BLaER1 treated with 17β-estradiol and CSF1 and Interleukin-3, amounts not matched to agents 10 nM and 100 nM (cell line): ENCODE measurements at regions not wholly inside any gene's neighbourhood (a gene's known extent, or its start where the extent isn't known, plus 50 kb on each side); places are given as distances from the start of the nearest gene placed in this dataset.

Source experiments
- H3K27ac ChIP-seq, 11 experiments: shearing (Covaris generic); formaldehyde crosslinking; 2 replicates each; pipeline ENCODE4 v1.8.1; 2022
- H3K27me3 ChIP-seq, 11 experiments: shearing (Covaris generic); formaldehyde crosslinking; 2 replicates each; pipeline ENCODE4 v1.8.1; 2022
- H3K36me3 ChIP-seq, 11 experiments: shearing (Covaris generic); formaldehyde crosslinking; 2 replicates each; pipeline ENCODE4 v1.8.1; 2022
- H3K4me1 ChIP-seq, 10 experiments: shearing (Covaris generic); formaldehyde crosslinking; 2 replicates each; pipeline ENCODE4 v1.8.1; 2022
- H3K4me2 ChIP-seq, 11 experiments: shearing (Covaris generic); formaldehyde crosslinking; 2 replicates each; pipeline ENCODE4 v1.8.1; 2022
- H3K4me3 ChIP-seq, 10 experiments: shearing (Covaris generic); formaldehyde crosslinking; 2 replicates each; pipeline ENCODE4 v1.8.1; 2022
- H3K9ac ChIP-seq, 11 experiments: shearing (Covaris generic); formaldehyde crosslinking; 2 replicates each; pipeline ENCODE4 v1.8.1; 2022
- H3K9me3 ChIP-seq, 11 experiments: shearing (Covaris generic); formaldehyde crosslinking; replicated peaks in 1 of 11; 2 replicates each; pipeline ENCODE4 v1.8.1; 2022
- H4K20me1 ChIP-seq, 11 experiments: shearing (Covaris generic); formaldehyde crosslinking; 2 replicates each; pipeline ENCODE4 v1.8.1; 2022
- Cebpa-rat ChIP-seq, 11 experiments: shearing (Covaris generic); IDR thresholded peaks; 2 replicates each; pipeline ENCODE4 v1.8.1; 2022

- Histone ChIP-seq H4K20me1 (no peaks in the 10 kb centered on the region), H3K4me1 (peaks cover 0 to 49% (median 9%) of the 10 kb centered on the region in 10 experiments; a peak in 13 of 20 replicates), H3K4me2 (peak overlapping the region in 2 of 11 experiments; percentile 31 to 52; a peak in 4 of 22 replicates), H3K9me3 (peaks cover 5 to 38% (median 15%) of the 10 kb centered on the region in 11 experiments; a peak in 21 of 22 replicates), H3K27ac (peak overlapping the region in 1 of 11 experiments; percentile 5; a peak in 1 of 22 replicates), H3K36me3 (no peaks in the 10 kb centered on the region), H3K4me3 (no peak overlapping the region), H3K9ac (no peak overlapping the region), H3K27me3 (no peaks in the 10 kb centered on the region)
- TF ChIP-seq Cebpa-rat (IDR thresholded peaks at IDR 0.05) = no peak
Observed at GRCh38 chr7:153858355-153858754, 193.8 kb upstream of the DPP6 start.

DNA sequence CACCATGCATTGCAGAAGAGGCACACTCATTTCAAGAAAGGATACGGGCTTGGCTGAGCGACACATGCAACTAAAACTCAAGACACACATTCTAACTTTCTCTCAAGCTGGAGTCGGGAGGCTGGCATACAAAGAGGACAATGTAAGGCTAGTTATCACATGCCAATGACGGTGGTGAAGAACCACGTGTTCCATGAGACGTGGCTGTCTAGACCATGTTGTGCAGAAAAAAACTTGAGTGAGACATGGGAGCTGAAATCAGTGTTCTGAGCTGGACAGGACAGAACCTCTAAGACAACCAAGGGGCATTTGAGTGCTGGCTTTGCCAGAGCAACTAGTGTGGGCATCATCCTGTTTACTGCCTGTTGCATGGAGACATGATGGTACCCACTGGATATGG is 193.0 kb upstream of the DPP6 start:
- Histone ChIP-seq H3K9ac (no peak overlapping the region), H3K9me3 (peaks cover 14 to 46% (median 22%) of the 10 kb centered on the region in 11 experiments), H4K20me1 (no peaks in the 10 kb centered on the region), H3K36me3 (no peaks in the 10 kb centered on the region), H3K4me3 (no peak overlapping the region), H3K4me1 (peaks cover 0 to 55% (median 11%) of the 10 kb centered on the region in 10 experiments; a peak in 14 of 20 replicates), H3K27me3 (no peaks in the 10 kb centered on the region), H3K4me2 (peak overlapping the region in 2 of 11 experiments; percentile 31 to 52; a peak in 4 of 22 replicates), H3K27ac (no peak overlapping the region)
- no peak; a peak in 1 of 22 replicates for TF ChIP-seq Cebpa-rat (IDR thresholded peaks at IDR 0.05)

GRCh38 chr7:153886506-153887441 is 165.4 kb upstream of the DPP6 start:
- no peak overlapping the region for H3K4me2 ChIP-seq
- H3K4me3 ChIP-seq = no peak overlapping the region
- H4K20me1 ChIP-seq = no peaks in the 10 kb centered on the region
- no peaks in the 10 kb centered on the region for H3K36me3 ChIP-seq
- TF ChIP-seq Cebpa-rat (IDR thresholded peaks at IDR 0.05) = no peak
- no peak overlapping the region for H3K27ac ChIP-seq
- H3K4me1 ChIP-seq = no peaks in the 10 kb centered on the region
- no peak overlapping the region for H3K9ac ChIP-seq
- H3K9me3 ChIP-seq = peaks cover 26 to 41% (median 32%) of the 10 kb centered on the region in 11 experiments
- H3K27me3 ChIP-seq = no peaks in the 10 kb centered on the region

GRCh38 chr7:153887749-153888569 is 164.2 kb upstream of the DPP6 start:
- Histone ChIP-seq H3K27me3 (no peaks in the 10 kb centered on the region), H3K4me3 (no peak overlapping the region)
- no peak for TF ChIP-seq Cebpa-rat (IDR thresholded peaks at IDR 0.05)

DNA sequence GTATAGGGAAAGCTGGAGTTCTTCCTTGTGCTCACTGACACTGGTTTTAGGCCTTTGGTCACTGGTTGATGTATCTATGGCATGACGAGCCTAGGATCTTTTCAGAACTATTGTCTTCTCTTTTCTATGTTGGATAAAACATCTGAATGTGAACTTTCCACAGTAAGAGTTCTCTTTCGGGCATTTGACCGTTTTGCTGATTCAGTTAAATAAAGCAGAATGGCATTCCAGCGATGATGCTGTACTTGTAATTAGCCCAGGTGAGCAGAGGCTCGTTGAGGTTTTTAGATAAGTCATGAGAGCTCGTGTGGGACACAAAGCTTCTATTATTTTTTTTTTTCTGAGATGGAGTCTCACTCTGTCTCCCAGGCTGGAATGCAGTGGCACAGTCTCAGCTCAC is 160.2 kb upstream of the DPP6 start:
- Histone ChIP-seq H3K27me3 (no peaks in the 10 kb centered on the region), H3K4me1 (no peaks in the 10 kb centered on the region), H3K9ac (no peak overlapping the region), H3K27ac (no peak overlapping the region), H3K36me3 (no peaks in the 10 kb centered on the region), H3K4me3 (no peak overlapping the region), H4K20me1 (no peaks in the 10 kb centered on the region), H3K9me3 (peaks cover 15 to 34% (median 20%) of the 10 kb centered on the region in 11 experiments), H3K4me2 (no peak overlapping the region)
- no peak for TF ChIP-seq Cebpa-rat (IDR thresholded peaks at IDR 0.05)

More at GRCh38 chr7:153887749-153888569, 164.2 kb upstream of the DPP6 start:
- Histone ChIP-seq H3K36me3 (no peaks in the 10 kb centered on the region), H3K9ac (no peak overlapping the region), H4K20me1 (no peaks in the 10 kb centered on the region), H3K9me3 (peaks cover 26 to 46% (median 32%) of the 10 kb centered on the region in 11 experiments), H3K4me2 (no peak overlapping the region), H3K4me1 (no peaks in the 10 kb centered on the region), H3K27ac (no peak overlapping the region)

- no peak overlapping the region for H3K9ac ChIP-seq
- TF ChIP-seq Cebpa-rat (IDR thresholded peaks at IDR 0.05) = no peak
- H3K36me3 ChIP-seq = no peaks in the 10 kb centered on the region
- H3K27me3 ChIP-seq = no peaks in the 10 kb centered on the region
- no peaks in the 10 kb centered on the region for H4K20me1 ChIP-seq
- H3K4me3 ChIP-seq = no peak overlapping the region
- H3K27ac ChIP-seq = no peak overlapping the region
- peaks cover 7 to 15% (median 9%) of the 10 kb centered on the region in 10 experiments; a peak in 18 of 20 replicates for H3K4me1 ChIP-seq
- H3K9me3 ChIP-seq = no peaks in the 10 kb centered on the region
- H3K4me2 ChIP-seq = peak overlapping the region in 1 of 11 experiments; percentile 36; a peak in 2 of 22 replicates
Observed at GRCh38 chr7:153902862-153903261, 149.3 kb upstream of the DPP6 start.

DNA sequence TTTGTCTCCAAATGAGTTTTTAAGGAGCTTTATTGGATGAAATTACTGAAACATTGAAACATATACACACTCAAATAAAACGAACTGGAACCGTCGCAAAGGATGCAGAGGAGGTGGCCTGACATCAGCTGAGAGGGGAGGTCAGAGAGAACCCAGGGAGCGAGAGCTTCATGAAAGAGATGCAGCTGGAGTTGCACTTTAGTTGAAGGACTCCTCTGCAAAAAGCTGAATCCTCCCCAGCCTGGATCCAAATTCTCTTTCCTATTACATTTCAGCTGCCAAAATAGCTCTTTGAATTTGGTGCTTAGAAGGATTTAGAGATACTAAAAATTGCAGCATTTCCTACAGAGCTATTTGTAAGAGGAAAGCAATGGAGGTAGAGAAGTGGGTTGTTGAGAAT is 140.0 kb upstream of the DPP6 start:
- Histone ChIP-seq H3K4me3 (no peak overlapping the region), H3K27ac (no peak overlapping the region), H4K20me1 (no peaks in the 10 kb centered on the region), H3K4me2 (no peak overlapping the region), H3K36me3 (no peaks in the 10 kb centered on the region), H3K4me1 (0 out of 20 replicates have a peak, but pooled peaks cover 0 to 4% (median 0%) of the 10 kb centered on the region in 10 experiments), H3K9ac (no peak overlapping the region), H3K9me3 (0 out of 22 replicates have a peak, but pooled peaks cover 0 to 5% (median 0%) of the 10 kb centered on the region in 11 experiments), H3K27me3 (no peaks in the 10 kb centered on the region)
- no peak for TF ChIP-seq Cebpa-rat (IDR thresholded peaks at IDR 0.05)

DNA sequence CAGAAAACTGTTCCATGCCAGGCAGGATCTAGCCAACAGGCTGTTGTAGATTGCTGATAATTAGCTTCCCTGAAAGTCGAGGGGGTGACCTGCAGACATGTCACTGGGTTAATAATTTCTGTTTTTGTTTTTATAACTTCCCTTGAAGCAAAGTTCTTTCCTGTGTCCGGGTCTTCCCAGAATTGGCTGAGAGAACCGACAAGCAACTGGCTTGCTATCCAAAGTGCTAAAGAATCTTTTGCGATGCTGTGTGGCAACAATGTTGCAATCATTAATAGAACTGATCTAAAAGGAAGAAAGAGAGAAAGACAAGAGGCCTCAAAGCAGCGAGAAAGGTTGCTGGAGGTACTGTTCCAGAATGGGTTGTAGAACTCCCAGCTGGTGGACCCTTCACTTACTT is 132.1 kb upstream of the DPP6 start:
- TF ChIP-seq Cebpa-rat (IDR thresholded peaks at IDR 0.05) = no peak
- Histone ChIP-seq H3K27me3 (no peaks in the 10 kb centered on the region), H3K4me3 (no peak overlapping the region), H3K27ac (no peak overlapping the region), H3K4me2 (no peak overlapping the region), H3K36me3 (no peaks in the 10 kb centered on the region), H3K9ac (no peak overlapping the region), H4K20me1 (no peaks in the 10 kb centered on the region), H3K9me3 (peaks cover 0 to 12% (median 7%) of the 10 kb centered on the region in 11 experiments; a peak in 12 of 22 replicates), H3K4me1 (no peaks in the 10 kb centered on the region)

GRCh38 chr7:153920897-153921296 is 131.3 kb upstream of the DPP6 start:
- no peak overlapping the region for H3K4me2 ChIP-seq
- H3K27me3 ChIP-seq = no peaks in the 10 kb centered on the region
- no peak for TF ChIP-seq Cebpa-rat (IDR thresholded peaks at IDR 0.05)
- H3K9ac ChIP-seq = no peak overlapping the region
- H3K9me3 ChIP-seq = peaks cover 0 to 18% (median 14%) of the 10 kb centered on the region in 11 experiments; a peak in 13 of 22 replicates
- no peak overlapping the region for H3K27ac ChIP-seq
- no peaks in the 10 kb centered on the region for H3K4me1 ChIP-seq
- no peak overlapping the region for H3K4me3 ChIP-seq
- H4K20me1 ChIP-seq = no peaks in the 10 kb centered on the region
- H3K36me3 ChIP-seq = no peaks in the 10 kb centered on the region
